Mesenteric fat pad (tissue), 1 donor: ENCODE measurements at regions not wholly inside any gene's neighbourhood (a gene's known extent, or its start where the extent isn't known, plus 50 kb on each side); places are given as distances from the start of the nearest gene placed in this dataset. TPM values are rescaled to one million over a fixed set of nuclear protein-coding genes. Genes with fewer than 3 reads are reported as not detected.

Experiments
- DNase-seq: peaks from one replicate; pipeline ENCODE4 v3.0.0-alpha.2; 2020; ENCODE audit warnings: low spot score
- microRNA-seq: library from miRNA; unstranded; fragments of <30 nt; microRNA quantifications from one replicate; pipeline ENCODE4 v1.2.0, GENCODE V29; 2020; ENCODE audit warnings: borderline number of aligned reads
- donor health status: DM: yes; HTN: yes; CAD: no.

- DNase-seq, result no peak
Measured at GRCh38 chr2:177147834-177148445, 64.7 kb upstream of the HNRNPA3 start.

- DNase-seq, result no peak
Measured at GRCh38 chr2:177148477-177149154, 64.0 kb upstream of the HNRNPA3 start.

- DNase-seq, result no peak
Measured at GRCh38 chr2:177149155-177149503, 63.5 kb upstream of the HNRNPA3 start.

- no peak for DNase-seq
Measured at GRCh38 chr2:177153805-177154204, 58.8 kb upstream of the HNRNPA3 start.

- no peak for DNase-seq
Measured at GRCh38 chr2:177154809-177155208, 57.8 kb upstream of the HNRNPA3 start.

- no peak for DNase-seq
Measured at GRCh38 chr2:177155631-177156030, 57.0 kb upstream of the HNRNPA3 start.

- no peak for DNase-seq
Measured at GRCh38 chr2:177161741-177162460, 50.7 kb upstream of the HNRNPA3 start.

Small RNA genes lying in the stretch of these regions (microRNA-seq; reads per million reads assigned to microRNA genes)
- not detected for gene MIR1246
